ENCODE measurements at regions not wholly inside any gene's neighbourhood (a gene's known extent, or its start where the extent isn't known, plus 50 kb on each side); places are given as distances from the start of the nearest gene placed in this dataset.

DNA sequence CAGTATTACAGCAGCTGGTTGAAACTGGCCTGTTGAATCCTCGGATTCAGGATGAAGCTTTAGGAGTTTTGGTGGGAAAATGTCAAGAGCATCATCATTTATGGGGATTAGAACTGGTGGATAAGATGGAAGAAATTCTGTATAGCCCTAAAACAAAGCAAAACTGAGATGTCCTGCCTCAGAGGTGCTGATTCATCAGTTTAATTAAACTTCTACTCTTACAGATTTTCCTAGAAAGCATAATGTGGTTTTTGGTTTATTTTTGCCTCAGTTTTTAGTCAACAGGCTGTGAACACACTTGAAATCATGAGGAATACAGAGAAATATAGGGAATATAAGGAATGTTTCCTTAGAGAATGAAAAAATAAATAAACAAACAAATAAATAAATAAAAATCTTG, 228.7 kb upstream of the POU3F2 start:
- H3K36me3 Mint-ChIP-seq = no peaks in the 10 kb centered on the region
- Histone ChIP-seq H3K27me3 (no peaks in the 10 kb centered on the region), H2AFZ (replicated peaks) (no peak overlapping the region), H3K4me2 (no peak overlapping the region), H3K4me1 (peaks cover 33% of the 10 kb centered on the region), H3K4me3 (no peak overlapping the region), H3K9me3 (ENCODE audit: low read depth) (no peaks in the 10 kb centered on the region), H3K36me3 (no peaks in the 10 kb centered on the region), H3K9ac (no peak overlapping the region), H3K27ac (no peak overlapping the region), H3K79me2 (ENCODE audit: low read depth) (no peaks in the 10 kb centered on the region), H4K20me1 (ENCODE audit: low read depth) (no peaks in the 10 kb centered on the region), H3F3A (ENCODE audit: low read depth) (peaks cover 31% of the 10 kb centered on the region)
- no peak overlapping the region for H3K4me3 Mint-ChIP-seq
- peaks cover 2% of the 10 kb centered on the region for H3K27me3 Mint-ChIP-seq (ENCODE audit: insufficient read depth, low read depth)
- no peak overlapping the region for H3K27ac Mint-ChIP-seq
- peaks cover 18% of the 10 kb centered on the region for H3K9me3 Mint-ChIP-seq
- no peak for DNase-seq (ENCODE audit: low spot score)
- TF ChIP-seq EZH2phosphoT487 (IDR thresholded peaks at IDR 0.05) = no peak
- TF ChIP-seq, protein P1, sequence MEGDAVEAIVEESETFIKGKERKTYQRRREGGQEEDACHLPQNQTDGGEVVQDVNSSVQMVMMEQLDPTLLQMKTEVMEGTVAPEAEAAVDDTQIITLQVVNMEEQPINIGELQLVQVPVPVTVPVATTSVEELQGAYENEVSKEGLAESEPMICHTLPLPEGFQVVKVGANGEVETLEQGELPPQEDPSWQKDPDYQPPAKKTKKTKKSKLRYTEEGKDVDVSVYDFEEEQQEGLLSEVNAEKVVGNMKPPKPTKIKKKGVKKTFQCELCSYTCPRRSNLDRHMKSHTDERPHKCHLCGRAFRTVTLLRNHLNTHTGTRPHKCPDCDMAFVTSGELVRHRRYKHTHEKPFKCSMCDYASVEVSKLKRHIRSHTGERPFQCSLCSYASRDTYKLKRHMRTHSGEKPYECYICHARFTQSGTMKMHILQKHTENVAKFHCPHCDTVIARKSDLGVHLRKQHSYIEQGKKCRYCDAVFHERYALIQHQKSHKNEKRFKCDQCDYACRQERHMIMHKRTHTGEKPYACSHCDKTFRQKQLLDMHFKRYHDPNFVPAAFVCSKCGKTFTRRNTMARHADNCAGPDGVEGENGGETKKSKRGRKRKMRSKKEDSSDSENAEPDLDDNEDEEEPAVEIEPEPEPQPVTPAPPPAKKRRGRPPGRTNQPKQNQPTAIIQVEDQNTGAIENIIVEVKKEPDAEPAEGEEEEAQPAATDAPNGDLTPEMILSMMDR (IDR thresholded peaks at IDR 0.05) = no peak
- no peak for TF ChIP-seq EZH2 (IDR thresholded peaks at IDR 0.05)
- H3K4me1 Mint-ChIP-seq = peaks cover 21% of the 10 kb centered on the region

DNA sequence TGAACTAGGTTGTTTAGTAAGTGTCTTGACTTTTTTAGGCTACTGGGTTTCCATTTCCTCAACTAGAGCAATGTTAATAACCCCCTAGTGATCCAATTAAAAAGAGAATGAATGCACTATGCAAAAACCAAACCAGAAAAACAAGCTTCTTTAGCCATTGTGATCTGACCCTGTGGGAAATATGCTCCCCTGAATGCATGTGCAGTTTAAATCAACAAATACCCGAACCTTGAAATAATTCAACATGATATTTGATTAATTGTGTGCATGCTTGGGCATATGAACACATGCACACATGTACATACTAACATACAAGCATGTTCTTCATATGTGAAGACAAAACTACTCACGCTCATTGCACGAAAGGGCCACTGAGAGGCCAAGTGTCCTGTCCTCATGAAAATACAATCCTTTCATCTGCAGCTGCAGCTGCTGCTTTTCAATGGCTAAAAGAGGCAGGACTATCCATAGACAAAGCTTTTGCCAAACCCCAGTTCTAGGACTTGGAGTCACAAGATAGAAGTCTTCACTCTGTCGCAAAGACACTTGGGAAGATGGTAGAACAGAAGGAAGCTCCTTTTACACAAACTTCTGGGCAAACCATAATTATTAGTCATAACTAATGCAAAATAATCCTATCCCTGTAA, 207.1 kb upstream of the POU3F2 start:
- Histone ChIP-seq H3K4me3 (peak overlapping the region; percentile 2), H4K20me1 (ENCODE audit: low read depth) (no peaks in the 10 kb centered on the region), H3K36me3 (no peaks in the 10 kb centered on the region), H3K27ac (no peak overlapping the region), H3K27me3 (no peaks in the 10 kb centered on the region), H3K9me3 (ENCODE audit: low read depth) (no peaks in the 10 kb centered on the region), H3F3A (ENCODE audit: low read depth) (peaks cover 8% of the 10 kb centered on the region), H3K4me1 (peaks cover 20% of the 10 kb centered on the region), H3K79me2 (ENCODE audit: low read depth) (no peaks in the 10 kb centered on the region), H2AFZ (replicated peaks) (no peak overlapping the region), H3K4me2 (peak overlapping the region; percentile 50), H3K9ac (no peak overlapping the region)
- Mint-ChIP-seq H3K9me3 (peaks cover 4% of the 10 kb centered on the region), H3K27me3 (ENCODE audit: insufficient read depth, low read depth) (peaks cover 5% of the 10 kb centered on the region), H3K4me1 (peaks cover 39% of the 10 kb centered on the region), H3K4me3 (no peak overlapping the region), H3K36me3 (no peaks in the 10 kb centered on the region), H3K27ac (peak overlapping the region; percentile 44)
- TF ChIP-seq, protein P1 (IDR thresholded peaks at IDR 0.05) = no peak
- TF ChIP-seq EZH2 (IDR thresholded peaks at IDR 0.05) = no peak
- peak; percentile 51 for TF ChIP-seq EZH2phosphoT487 (IDR thresholded peaks at IDR 0.05)
- peak; percentile 52 for DNase-seq (ENCODE audit: low spot score)

DNA sequence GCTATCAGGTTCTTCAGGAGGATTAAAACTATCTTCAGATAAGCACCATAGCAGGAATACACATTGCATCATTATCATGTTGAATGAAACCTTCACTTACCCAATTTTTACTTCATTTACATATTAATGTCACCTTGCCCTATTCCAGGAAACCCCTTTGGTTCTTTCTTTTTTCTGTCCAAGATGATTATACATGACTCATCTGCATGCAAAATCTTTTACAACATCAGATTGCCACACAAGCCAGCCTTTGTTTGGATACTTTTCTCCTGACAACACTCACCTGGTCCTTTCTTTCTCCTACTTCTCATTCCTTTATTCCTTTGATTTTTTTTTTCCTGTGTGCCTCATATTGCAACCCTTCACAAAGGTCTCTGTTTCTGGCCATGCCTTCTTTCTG, 200.5 kb upstream of the POU3F2 start:
- H3K36me3 ChIP-seq = no peaks in the 10 kb centered on the region
- no peak overlapping the region for H3K9ac ChIP-seq
- H3F3A ChIP-seq (ENCODE audit: low read depth) = peaks cover 18% of the 10 kb centered on the region
- H3K27ac ChIP-seq = no peak overlapping the region
- H3K27me3 ChIP-seq = no peaks in the 10 kb centered on the region
- no peaks in the 10 kb centered on the region for H3K9me3 ChIP-seq (ENCODE audit: low read depth)
- H4K20me1 ChIP-seq (ENCODE audit: low read depth) = no peaks in the 10 kb centered on the region
- no peak for DNase-seq (ENCODE audit: low spot score)
- Mint-ChIP-seq H3K4me3 (no peak overlapping the region), H3K27me3 (ENCODE audit: insufficient read depth, low read depth) (peaks cover 5% of the 10 kb centered on the region), H3K9me3 (peaks cover 2% of the 10 kb centered on the region), H3K4me1 (peaks cover 75% of the 10 kb centered on the region), H3K36me3 (no peaks in the 10 kb centered on the region), H3K27ac (no peak overlapping the region)
- TF ChIP-seq, protein P1 (IDR thresholded peaks at IDR 0.05) = no peak
- TF ChIP-seq EZH2 (IDR thresholded peaks at IDR 0.05) (no peak), EZH2phosphoT487 (IDR thresholded peaks at IDR 0.05) (no peak)
- peak overlapping the region; percentile 33 for H2AFZ ChIP-seq (replicated peaks)
- peaks cover 66% of the 10 kb centered on the region for H3K4me1 ChIP-seq
- H3K4me3 ChIP-seq = no peak overlapping the region
- peak overlapping the region; percentile 28 for H3K4me2 ChIP-seq
- H3K79me2 ChIP-seq (ENCODE audit: low read depth) = no peaks in the 10 kb centered on the region

Data from neural progenitor cell (in vitro differentiated cells).